ENCODE measurements at regions not wholly inside any gene's neighbourhood (a gene's known extent, or its start where the extent isn't known, plus 50 kb on each side); places are given as distances from the start of the nearest gene placed in this dataset.

- Histone ChIP-seq H3K14ac (ENCODE audit: low read length) (no peak overlapping the region), H3K23ac (ENCODE audit: low read depth, low read length, poor library complexity) (no peak overlapping the region), H2BK12ac (ENCODE audit: low read length) (no peak overlapping the region), H4K91ac (ENCODE audit: low read depth, low read length, poor library complexity) (no peak overlapping the region), H2AFZ (ENCODE audit: low read length) (no peak overlapping the region), H4K8ac (ENCODE audit: low read depth, low read length) (no peak overlapping the region), H3K4me1 (ENCODE audit: control insufficient read depth in 2 of 2, insufficient read depth in 1 of 2, low read depth in 1 of 2, low read length in 2 of 2) (peaks cover 0 to 2% of the 10 kb centered on the region in 2 donors), H2BK15ac (ENCODE audit: low read length) (no peak overlapping the region), H3K79me1 (ENCODE audit: low read depth, low read length) (no peaks in the 10 kb centered on the region), H3K18ac (ENCODE audit: low read length) (no peak overlapping the region), H3K9me3 (replicated peaks in 1 of 2; ENCODE audit: control insufficient read depth in 2 of 2, insufficient read depth in 1 of 2, low read depth in 1 of 2, low read length in 2 of 2) (no peaks in the 10 kb centered on the region), H3K9ac (ENCODE audit: low read depth, low read length, poor library complexity) (no peak overlapping the region), H2BK5ac (ENCODE audit: low read length) (no peak overlapping the region), H2BK120ac (ENCODE audit: low read depth, low read length) (no peak overlapping the region), H3K27me3 (ENCODE audit: control insufficient read depth in 3 of 3, insufficient read depth in 3 of 3, low read depth in 1 of 3, low read length in 3 of 3) (peaks cover 0 to 21% (median 0%) of the 10 kb centered on the region in 3 experiments), H2AK5ac (ENCODE audit: low read depth, low read length) (no peak overlapping the region), H3K4ac (ENCODE audit: low read length) (no peak overlapping the region), H3K4me3 (ENCODE audit: low read length in 2 of 2) (no peak overlapping the region), H3K36me3 (replicated peaks in 1 of 2; ENCODE audit: control insufficient read depth in 2 of 2, insufficient read depth in 2 of 2, low read length in 2 of 2) (no peaks in the 10 kb centered on the region), H3K27ac (replicated peaks; ENCODE audit: low read length) (no peak overlapping the region), H3K4me2 (ENCODE audit: insufficient read depth, low read length, poor library complexity, severe bottlenecking) (no peak overlapping the region)
- DNase-seq (ENCODE audit: low spot score) = no peak
- WGBS, 2 donors (ENCODE audit: extremely low coverage in 2 of 2, insufficient read length in 2 of 2, insufficient replicate concordance in 1 of 2) = no CpG with 5 or more reads among the region's 1 CpG
Observed at GRCh38 chr16:54998834-54999233, 68.2 kb downstream of the IRX5 start.

GRCh38 chr16:54999481-54999880 lies 68.8 kb downstream of the IRX5 start:
- Histone ChIP-seq H3K14ac (ENCODE audit: low read length) (no peak overlapping the region), H2AK5ac (ENCODE audit: low read depth, low read length) (no peak overlapping the region), H3K4ac (ENCODE audit: low read length) (no peak overlapping the region), H3K9ac (ENCODE audit: low read depth, low read length, poor library complexity) (no peak overlapping the region), H3K18ac (ENCODE audit: low read length) (peak overlapping the region; percentile 46), H3K9me3 (replicated peaks in 1 of 2; ENCODE audit: control insufficient read depth in 2 of 2, insufficient read depth in 1 of 2, low read depth in 1 of 2, low read length in 2 of 2) (no peaks in the 10 kb centered on the region), H3K36me3 (replicated peaks in 1 of 2; ENCODE audit: control insufficient read depth in 2 of 2, insufficient read depth in 2 of 2, low read length in 2 of 2) (no peaks in the 10 kb centered on the region), H3K4me1 (ENCODE audit: control insufficient read depth in 2 of 2, insufficient read depth in 1 of 2, low read depth in 1 of 2, low read length in 2 of 2) (peaks cover 0 to 2% of the 10 kb centered on the region in 2 donors), H2AFZ (ENCODE audit: low read length) (no peak overlapping the region), H3K4me3 (ENCODE audit: low read length in 2 of 2) (no peak overlapping the region), H3K27ac (replicated peaks; ENCODE audit: low read length) (no peak overlapping the region), H2BK120ac (ENCODE audit: low read depth, low read length) (no peak overlapping the region), H2BK12ac (ENCODE audit: low read length) (no peak overlapping the region), H3K4me2 (ENCODE audit: insufficient read depth, low read length, poor library complexity, severe bottlenecking) (no peak overlapping the region), H2BK5ac (ENCODE audit: low read length) (no peak overlapping the region), H3K79me1 (ENCODE audit: low read depth, low read length) (no peaks in the 10 kb centered on the region), H2BK15ac (ENCODE audit: low read length) (no peak overlapping the region), H3K27me3 (ENCODE audit: control insufficient read depth in 3 of 3, insufficient read depth in 3 of 3, low read depth in 1 of 3, low read length in 3 of 3) (peaks cover 0 to 21% (median 0%) of the 10 kb centered on the region in 3 experiments), H4K91ac (ENCODE audit: low read depth, low read length, poor library complexity) (no peak overlapping the region), H3K23ac (ENCODE audit: low read depth, low read length, poor library complexity) (no peak overlapping the region), H4K8ac (ENCODE audit: low read depth, low read length) (no peak overlapping the region)
- WGBS, 2 donors (ENCODE audit: extremely low coverage in 2 of 2, insufficient read length in 2 of 2, insufficient replicate concordance in 1 of 2) = no CpG with 5 or more reads among the region's 11 CpGs
- DNase-seq (ENCODE audit: low spot score) = no peak

- H3K9me3 ChIP-seq (replicated peaks in 1 of 2; ENCODE audit: control insufficient read depth in 2 of 2, insufficient read depth in 1 of 2, low read depth in 1 of 2, low read length in 2 of 2) = no peaks in the 10 kb centered on the region
- no peak overlapping the region for H3K9ac ChIP-seq (ENCODE audit: low read depth, low read length, poor library complexity)
- no peak overlapping the region for H4K91ac ChIP-seq (ENCODE audit: low read depth, low read length, poor library complexity)
- H3K4ac ChIP-seq (ENCODE audit: low read length) = no peak overlapping the region
- no peaks in the 10 kb centered on the region for H3K79me1 ChIP-seq (ENCODE audit: low read depth, low read length)
- H3K27me3 ChIP-seq (ENCODE audit: control insufficient read depth in 3 of 3, insufficient read depth in 3 of 3, low read depth in 1 of 3, low read length in 3 of 3) = peaks cover 0 to 14% (median 0%) of the 10 kb centered on the region in 3 experiments
- no CpG with 5 or more reads among the region's 4 CpGs for WGBS, 2 donors (ENCODE audit: extremely low coverage in 2 of 2, insufficient read length in 2 of 2, insufficient replicate concordance in 1 of 2)
- no peak overlapping the region for H3K23ac ChIP-seq (ENCODE audit: low read depth, low read length, poor library complexity)
- no peak overlapping the region for H4K8ac ChIP-seq (ENCODE audit: low read depth, low read length)
- H2AK5ac ChIP-seq (ENCODE audit: low read depth, low read length) = no peak overlapping the region
- H2BK120ac ChIP-seq (ENCODE audit: low read depth, low read length) = no peak overlapping the region
- H3K36me3 ChIP-seq (replicated peaks in 1 of 2; ENCODE audit: control insufficient read depth in 2 of 2, insufficient read depth in 2 of 2, low read length in 2 of 2) = no peaks in the 10 kb centered on the region
- DNase-seq (ENCODE audit: low spot score) = no peak
- no peak overlapping the region for H3K14ac ChIP-seq (ENCODE audit: low read length)
- H2AFZ ChIP-seq (ENCODE audit: low read length) = no peak overlapping the region
- peaks cover 0 to 2% of the 10 kb centered on the region in 2 donors for H3K4me1 ChIP-seq (ENCODE audit: control insufficient read depth in 2 of 2, insufficient read depth in 1 of 2, low read depth in 1 of 2, low read length in 2 of 2)
- H2BK5ac ChIP-seq (ENCODE audit: low read length) = no peak overlapping the region
- no peak overlapping the region for H3K27ac ChIP-seq (replicated peaks; ENCODE audit: low read length)
- no peak overlapping the region for H3K4me2 ChIP-seq (ENCODE audit: insufficient read depth, low read length, poor library complexity, severe bottlenecking)
- H3K18ac ChIP-seq (ENCODE audit: low read length) = no peak overlapping the region
- H3K4me3 ChIP-seq (ENCODE audit: low read length in 2 of 2) = no peak overlapping the region
- H2BK12ac ChIP-seq (ENCODE audit: low read length) = no peak overlapping the region
- H2BK15ac ChIP-seq (ENCODE audit: low read length) = no peak overlapping the region
Observed at GRCh38 chr16:55000595-55000994, 69.9 kb downstream of the IRX5 start.

GRCh38 chr16:55001931-55002330 lies 71.3 kb downstream of the IRX5 start:
- Histone ChIP-seq H2BK120ac (ENCODE audit: low read depth, low read length) (no peak overlapping the region), H4K8ac (ENCODE audit: low read depth, low read length) (no peak overlapping the region), H2BK5ac (ENCODE audit: low read length) (no peak overlapping the region), H3K14ac (ENCODE audit: low read length) (no peak overlapping the region), H3K18ac (ENCODE audit: low read length) (no peak overlapping the region), H2AFZ (ENCODE audit: low read length) (no peak overlapping the region), H3K9me3 (replicated peaks in 1 of 2; ENCODE audit: control insufficient read depth in 2 of 2, insufficient read depth in 1 of 2, low read depth in 1 of 2, low read length in 2 of 2) (no peaks in the 10 kb centered on the region), H3K4me2 (ENCODE audit: insufficient read depth, low read length, poor library complexity, severe bottlenecking) (no peak overlapping the region), H3K4me3 (ENCODE audit: low read length in 2 of 2) (no peak overlapping the region), H3K79me1 (ENCODE audit: low read depth, low read length) (no peaks in the 10 kb centered on the region), H2AK5ac (ENCODE audit: low read depth, low read length) (no peak overlapping the region), H4K91ac (ENCODE audit: low read depth, low read length, poor library complexity) (no peak overlapping the region), H3K27ac (replicated peaks; ENCODE audit: low read length) (no peak overlapping the region), H3K27me3 (ENCODE audit: control insufficient read depth in 3 of 3, insufficient read depth in 3 of 3, low read depth in 1 of 3, low read length in 3 of 3) (peaks cover 0 to 7% (median 0%) of the 10 kb centered on the region in 3 experiments), H3K4me1 (ENCODE audit: control insufficient read depth in 2 of 2, insufficient read depth in 1 of 2, low read depth in 1 of 2, low read length in 2 of 2) (peaks cover 0 to 2% of the 10 kb centered on the region in 2 donors), H3K36me3 (replicated peaks in 1 of 2; ENCODE audit: control insufficient read depth in 2 of 2, insufficient read depth in 2 of 2, low read length in 2 of 2) (no peaks in the 10 kb centered on the region), H3K23ac (ENCODE audit: low read depth, low read length, poor library complexity) (no peak overlapping the region), H3K9ac (ENCODE audit: low read depth, low read length, poor library complexity) (no peak overlapping the region), H2BK12ac (ENCODE audit: low read length) (no peak overlapping the region), H3K4ac (ENCODE audit: low read length) (no peak overlapping the region), H2BK15ac (ENCODE audit: low read length) (no peak overlapping the region)
- no CpG with 5 or more reads among the region's 1 CpG for WGBS, 2 donors (ENCODE audit: extremely low coverage in 2 of 2, insufficient read length in 2 of 2, insufficient replicate concordance in 1 of 2)
- DNase-seq (ENCODE audit: low spot score) = no peak
